SKM-1 treated with dmso at 0.1 percent for 144 hours (cell line): ENCODE measurements at regions not wholly inside any gene's neighbourhood (a gene's known extent, or its start where the extent isn't known, plus 50 kb on each side); places are given as distances from the start of the nearest gene placed in this dataset.
"Not testable (repeated sequence)": the region's sequence is repeated elsewhere in the genome, so short reads cannot be mapped to it uniquely, and the experiment has no call there.

ENCODE experiments used
- DNase-seq: peaks from one replicate; lab custom pipeline; 2025; ENCODE audit not compliant: unreplicated experiment; lab: John Stamatoyannopoulos, UW

- DNase-seq, result no peak
These were observed 247.2 kb downstream of the GJA1 start for GRCh38 chr6:121682666-121683065.

- DNase-seq, result not testable (repeated sequence)
These were observed 250.4 kb downstream of the GJA1 start for GRCh38 chr6:121685806-121686205.

GRCh38 chr6:121686611-121687023 lies 251.2 kb downstream of the GJA1 start:
- DNase-seq, result no peak

- DNase-seq, result no peak
These were observed 253.5 kb downstream of the GJA1 start for GRCh38 chr6:121688974-121689373.

- no peak for DNase-seq
These were observed 255.7 kb downstream of the GJA1 start for GRCh38 chr6:121691126-121691551.

- DNase-seq, result no peak
These were observed 258.9 kb downstream of the GJA1 start for GRCh38 chr6:121694389-121694788.

- DNase-seq, result no peak
These were observed 259.4 kb downstream of the GJA1 start for GRCh38 chr6:121694801-121695251.

- DNase-seq, result no peak
These were observed 259.9 kb downstream of the GJA1 start for GRCh38 chr6:121695329-121695728.

GRCh38 chr6:121697921-121698320 lies 262.5 kb downstream of the GJA1 start:
- no peak for DNase-seq

- DNase-seq, result no peak
These were observed 263.2 kb downstream of the GJA1 start for GRCh38 chr6:121698617-121699016.

GRCh38 chr6:121703129-121703528 lies 267.7 kb downstream of the GJA1 start:
- DNase-seq, result not testable (repeated sequence)

- no peak for DNase-seq
These were observed 276.0 kb downstream of the GJA1 start for GRCh38 chr6:121711472-121711871.

- DNase-seq, result no peak
These were observed 282.2 kb downstream of the GJA1 start for GRCh38 chr6:121717686-121718085.

- DNase-seq, result not testable (repeated sequence)
These were observed 285.4 kb downstream of the GJA1 start for GRCh38 chr6:121720867-121721266.

GRCh38 chr6:121723623-121724022 lies 288.2 kb downstream of the GJA1 start:
- no peak for DNase-seq

- DNase-seq, result no peak
These were observed 289.1 kb downstream of the GJA1 start for GRCh38 chr6:121724576-121724975.

- no peak for DNase-seq
These were observed 291.1 kb downstream of the GJA1 start for GRCh38 chr6:121726596-121726995.

- DNase-seq, result no peak
These were observed 295.2 kb downstream of the GJA1 start for GRCh38 chr6:121730616-121731015.

- DNase-seq, result no peak
These were observed 295.9 kb downstream of the GJA1 start for GRCh38 chr6:121731381-121731780.

GRCh38 chr6:121732641-121733040 lies 297.2 kb downstream of the GJA1 start:
- DNase-seq, result no peak

- no peak for DNase-seq
These were observed 297.8 kb downstream of the GJA1 start for GRCh38 chr6:121733234-121733633.

GRCh38 chr6:121740188-121740587 lies 304.7 kb downstream of the GJA1 start:
- not testable (repeated sequence) for DNase-seq

- no peak for DNase-seq
These were observed 308.2 kb downstream of the GJA1 start for GRCh38 chr6:121743691-121744090.

- no peak for DNase-seq
These were observed 312.9 kb downstream of the GJA1 start for GRCh38 chr6:121748376-121748775.
